H7 (cell line): ENCODE measurements at regions not wholly inside any gene's neighbourhood (a gene's known extent, or its start where the extent isn't known, plus 50 kb on each side); places are given as distances from the start of the nearest gene placed in this dataset.
"Not testable (repeated sequence)": the region's sequence is repeated elsewhere in the genome, so short reads cannot be mapped to it uniquely, and the experiment has no call there.

Source experiments
- DNase-seq: peaks from one replicate; pipeline ENCODE4 v3.0.0; 2012
- H3K27me3 ChIP-seq: 2 replicates; pipeline ENCODE4 v1.6.0; 2011; ENCODE audit warnings: mild to moderate bottlenecking, low read length; ENCODE audit not compliant: control insufficient read depth, insufficient read depth
- H3K36me3 ChIP-seq: replicated peaks from 2 replicates; pipeline ENCODE4 v1.5.1; 2011; ENCODE audit warnings: low read length; ENCODE audit not compliant: control insufficient read depth, insufficient read depth
- H3K4me3 ChIP-seq: 2 replicates; pipeline ENCODE4 v1.5.1; 2011; ENCODE audit warnings: low read depth, mild to moderate bottlenecking, control low read depth, low read length, moderate library complexity; ENCODE audit not compliant: insufficient read depth

- Histone ChIP-seq H3K36me3 (no peaks in the 10 kb centered on the region), H3K4me3 (no peak overlapping the region), H3K27me3 (no peaks in the 10 kb centered on the region)
- DNase-seq: no peak
Measured at GRCh38 chr4:189506080-189506479, 434.6 kb upstream of the FRG1 start.

- Histone ChIP-seq H3K4me3 (no peak overlapping the region), H3K36me3 (no peaks in the 10 kb centered on the region), H3K27me3 (no peaks in the 10 kb centered on the region)
- no peak for DNase-seq
Measured at GRCh38 chr4:189507060-189507459, 433.6 kb upstream of the FRG1 start.

GRCh38 chr4:189510601-189511000, 430.1 kb upstream of the FRG1 start:
- no peak overlapping the region for H3K4me3 ChIP-seq
- H3K27me3 ChIP-seq: no peaks in the 10 kb centered on the region
- H3K36me3 ChIP-seq: no peaks in the 10 kb centered on the region
- DNase-seq: no peak

- Histone ChIP-seq H3K4me3 (no peak overlapping the region), H3K36me3 (no peaks in the 10 kb centered on the region), H3K27me3 (no peaks in the 10 kb centered on the region)
- DNase-seq: no peak
Measured at GRCh38 chr4:189511581-189511980, 429.1 kb upstream of the FRG1 start.

GRCh38 chr4:189513421-189513820, 427.3 kb upstream of the FRG1 start:
- Histone ChIP-seq H3K4me3 (no peak overlapping the region), H3K36me3 (no peaks in the 10 kb centered on the region), H3K27me3 (no peaks in the 10 kb centered on the region)
- no peak for DNase-seq

- Histone ChIP-seq H3K4me3 (no peak overlapping the region), H3K27me3 (no peaks in the 10 kb centered on the region), H3K36me3 (no peaks in the 10 kb centered on the region)
- no peak for DNase-seq
Measured at GRCh38 chr4:189514209-189514608, 426.5 kb upstream of the FRG1 start.

GRCh38 chr4:189516902-189517301, 423.8 kb upstream of the FRG1 start:
- no peak overlapping the region for H3K4me3 ChIP-seq
- H3K36me3 ChIP-seq: no peaks in the 10 kb centered on the region
- H3K27me3 ChIP-seq: no peaks in the 10 kb centered on the region
- DNase-seq: no peak

- no peaks in the 10 kb centered on the region for H3K27me3 ChIP-seq
- no peak overlapping the region for H3K4me3 ChIP-seq
- DNase-seq: no peak
- H3K36me3 ChIP-seq: no peaks in the 10 kb centered on the region
Measured at GRCh38 chr4:189519186-189519585, 421.5 kb upstream of the FRG1 start.

- DNase-seq: no peak
- H3K4me3 ChIP-seq: no peak overlapping the region
Measured at GRCh38 chr4:189525304-189525703, 415.4 kb upstream of the FRG1 start.

GRCh38 chr4:189530848-189531247, 409.8 kb upstream of the FRG1 start:
- Histone ChIP-seq H3K36me3 (no peaks in the 10 kb centered on the region), H3K27me3 (no peaks in the 10 kb centered on the region), H3K4me3 (no peak overlapping the region)
- DNase-seq: no peak

More at GRCh38 chr4:189525304-189525703, 415.4 kb upstream of the FRG1 start:
- Histone ChIP-seq H3K36me3 (no peaks in the 10 kb centered on the region), H3K27me3 (no peaks in the 10 kb centered on the region)

- no peaks in the 10 kb centered on the region for H3K27me3 ChIP-seq
- H3K36me3 ChIP-seq: no peaks in the 10 kb centered on the region
- DNase-seq: no peak
- H3K4me3 ChIP-seq: no peak overlapping the region
Measured at GRCh38 chr4:189533603-189534002, 407.1 kb upstream of the FRG1 start.

- DNase-seq: no peak
- Histone ChIP-seq H3K36me3 (no peaks in the 10 kb centered on the region), H3K4me3 (no peak overlapping the region), H3K27me3 (no peaks in the 10 kb centered on the region)
Measured at GRCh38 chr4:189547559-189547958, 393.1 kb upstream of the FRG1 start.

GRCh38 chr4:189548484-189549125, 392.1 kb upstream of the FRG1 start:
- Histone ChIP-seq H3K36me3 (no peaks in the 10 kb centered on the region), H3K4me3 (no peak overlapping the region), H3K27me3 (no peaks in the 10 kb centered on the region)
- no peak for DNase-seq

- H3K27me3 ChIP-seq, H3K4me3 ChIP-seq, DNase-seq, H3K36me3 ChIP-seq: not testable (repeated sequence)
Measured at GRCh38 chr4:189551931-189552670, 388.6 kb upstream of the FRG1 start.

- H3K27me3 ChIP-seq, DNase-seq, H3K4me3 ChIP-seq, H3K36me3 ChIP-seq: not testable (repeated sequence)
Measured at GRCh38 chr4:189560605-189561004, 380.1 kb upstream of the FRG1 start.
